RKO (cell line): ENCODE measurements at regions not wholly inside any gene's neighbourhood (a gene's known extent, or its start where the extent isn't known, plus 50 kb on each side); places are given as distances from the start of the nearest gene placed in this dataset.

ENCODE experiments used
- DNase-seq: peaks from one replicate; pipeline ENCODE4 v3.0.0-alpha.2; 2016; ENCODE audit warnings: low spot score

DNA sequence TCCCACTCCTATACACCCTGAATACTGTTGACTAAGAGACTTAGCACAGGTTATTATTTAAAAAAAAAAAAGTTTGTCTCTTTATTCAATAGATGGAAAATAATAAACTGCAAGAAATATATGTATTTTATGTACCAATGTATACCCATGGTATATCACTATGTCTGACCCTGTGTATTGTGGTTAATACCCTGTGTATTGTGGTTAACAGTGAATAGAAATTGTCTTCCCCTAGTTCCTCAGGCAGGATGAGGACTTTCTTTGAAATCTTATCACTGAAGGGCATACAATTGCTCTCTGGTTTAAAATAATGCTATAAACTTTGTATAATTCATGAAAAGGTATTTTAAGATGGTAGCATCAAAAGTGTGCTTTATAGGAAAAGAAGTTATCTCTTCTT, 80.0 kb upstream of the TMEM106B start:
- DNase-seq = no peak

GRCh38 chr7:12133865-12134264, 77.2 kb upstream of the TMEM106B start:
- DNase-seq = no peak

GRCh38 chr7:12136523-12136922, 74.6 kb upstream of the TMEM106B start:
- no peak for DNase-seq

- no peak for DNase-seq
These were observed 73.8 kb upstream of the TMEM106B start for GRCh38 chr7:12137283-12137682.

GRCh38 chr7:12138421-12138820, 72.7 kb upstream of the TMEM106B start:
- DNase-seq = no peak

DNA sequence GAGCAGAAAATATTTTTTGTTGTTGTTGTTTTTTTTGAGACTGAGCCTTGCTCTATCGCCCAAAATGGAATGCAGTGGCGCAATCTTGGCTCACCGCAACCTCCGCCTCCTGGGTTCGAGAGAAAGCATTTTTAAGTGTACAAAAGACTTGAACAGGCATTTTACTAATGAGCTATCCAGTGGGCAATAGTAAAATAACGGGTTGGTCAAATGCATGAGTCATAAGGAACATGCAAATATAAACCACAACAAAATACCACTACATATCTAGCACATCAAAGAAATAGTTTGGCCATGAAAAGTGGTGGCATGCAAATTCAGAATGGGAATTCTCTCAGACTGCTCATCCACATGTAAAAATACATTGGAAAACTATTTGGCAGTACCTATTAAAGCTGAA, 71.7 kb upstream of the TMEM106B start:
- DNase-seq = no peak

DNA sequence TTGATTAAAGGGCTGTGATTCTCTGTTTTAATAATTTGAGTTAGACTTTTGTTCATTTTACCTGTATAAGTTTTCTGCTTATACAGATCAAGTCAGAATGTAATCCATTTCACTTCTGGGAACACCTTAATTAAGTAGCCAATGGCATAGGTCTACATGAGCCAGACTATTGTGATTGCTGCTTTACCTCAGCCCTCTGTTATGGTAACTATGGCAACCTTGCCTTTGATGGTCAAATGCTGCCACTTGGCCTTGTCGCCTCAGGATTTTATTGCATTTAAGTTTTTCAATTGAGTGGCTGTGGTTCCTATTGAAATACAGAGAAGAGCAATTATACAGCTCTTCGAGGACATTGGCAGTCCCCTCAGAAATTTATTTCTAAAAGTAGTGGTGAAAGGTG, 64.3 kb upstream of the TMEM106B start:
- no peak for DNase-seq

GRCh38 chr7:12152196-12152918, 58.7 kb upstream of the TMEM106B start:
- no peak for DNase-seq

DNA sequence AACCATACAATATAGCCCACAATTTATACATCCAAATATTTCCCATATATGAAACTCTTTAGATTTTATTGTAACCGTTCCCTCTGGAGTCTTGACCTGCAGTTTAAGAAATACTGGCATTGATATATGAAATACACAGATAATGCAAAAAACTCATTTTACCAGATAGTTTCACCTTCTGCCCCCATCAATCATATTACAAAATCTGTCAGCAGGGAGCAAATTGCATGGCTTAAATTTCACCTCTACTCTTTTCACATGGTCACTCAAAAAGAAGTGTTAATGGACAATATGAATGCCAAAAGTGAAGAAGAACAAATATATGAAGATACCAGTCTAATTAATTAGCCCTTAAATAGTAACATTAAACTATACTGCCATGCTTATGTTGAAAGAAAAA, 57.0 kb upstream of the TMEM106B start:
- no peak for DNase-seq

DNA sequence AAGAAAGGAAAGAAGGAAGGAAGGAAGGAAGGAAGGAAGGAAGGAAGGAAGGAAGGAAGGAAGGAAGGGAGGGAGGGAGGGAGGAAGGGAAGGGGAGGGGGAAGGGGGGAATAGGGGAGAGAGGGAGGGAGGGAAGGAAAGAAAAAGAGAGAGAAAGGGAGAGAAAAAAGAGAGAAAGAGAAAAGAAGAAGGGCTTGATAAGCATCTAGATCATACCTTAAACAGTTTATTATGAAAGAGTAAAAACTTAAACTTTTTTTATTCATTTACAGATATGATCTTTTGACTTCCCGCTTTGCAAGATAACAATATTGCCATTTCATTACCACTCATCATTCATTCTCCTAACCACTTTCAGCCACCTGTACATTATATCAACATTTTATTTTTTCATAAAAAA, 53.6 kb upstream of the TMEM106B start:
- no peak for DNase-seq

GRCh38 chr7:12158334-12159060, 52.6 kb upstream of the TMEM106B start:
- DNase-seq = no peak

DNA sequence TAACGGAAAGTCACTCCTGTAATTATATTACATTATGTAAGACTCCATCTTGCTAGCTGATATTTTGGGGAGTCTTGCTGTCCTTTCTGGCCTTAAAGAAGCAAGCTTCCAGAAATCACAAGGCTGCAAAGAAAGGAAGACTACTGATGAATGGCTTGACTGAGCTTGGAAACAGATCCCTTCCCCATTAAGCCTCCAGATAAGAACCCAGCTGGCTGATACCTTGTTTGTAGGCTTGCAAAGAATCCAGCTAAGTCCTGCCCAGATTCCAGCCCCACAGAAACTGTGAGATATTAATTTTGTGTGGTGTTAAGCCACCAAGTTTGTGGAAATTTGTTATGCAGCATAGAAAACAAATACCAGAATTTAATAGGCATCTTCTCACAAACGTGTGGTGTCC, 49.9 kb upstream of the TMEM106B start:
- no peak for DNase-seq
